WTC11 (cell line): ENCODE measurements at regions not wholly inside any gene's neighbourhood (a gene's known extent, or its start where the extent isn't known, plus 50 kb on each side); places are given as distances from the start of the nearest gene placed in this dataset.
A peak's percentile ranks its signal among the peaks of the same experiment; 100 is the strongest.

Experiments
- ATAC-seq: fragments of 200-7000 bp; cut with Tn5 transposase; 2 replicates; pipeline ENCODE4 v1.10.0; 2021; ENCODE audit warnings: mild to moderate bottlenecking, moderate library complexity
- CTCF ChIA-PET: fragments of 300-600 bp; sonication (Branson Sonifier 250); formaldehyde crosslinking; loops from one replicate; lab custom pipeline; 2021; ENCODE audit warnings: antibody characterized with exemption; lab: Charles Lee
- POLR2A ChIA-PET: fragments of 350-600 bp; sonication (Branson Sonifier 250); formaldehyde crosslinking; loops from one replicate; lab custom pipeline; 2021; ENCODE audit warnings: antibody characterized with exemption; lab: Charles Lee
- DNase-seq: peaks from one replicate; pipeline ENCODE4 v3.0.0; 2021; ENCODE audit warnings: low spot score
- H3K27ac Mint-ChIP-seq: 2 replicates; pipeline ENCODE4 v1.8.0; 2021; ENCODE audit warnings: mixed read lengths
- H3K27me3 Mint-ChIP-seq: 2 replicates; pipeline ENCODE4 v1.8.0; 2021; ENCODE audit warnings: low read depth, mild to moderate bottlenecking, moderate library complexity, mixed read lengths
- H3K36me3 Mint-ChIP-seq: 2 replicates; pipeline ENCODE4 v1.8.0; 2021; ENCODE audit warnings: mixed read lengths
- H3K4me1 Mint-ChIP-seq: 2 replicates; pipeline ENCODE4 v1.8.0; 2022; ENCODE audit warnings: mixed read lengths
- H3K4me3 Mint-ChIP-seq: 2 replicates; pipeline ENCODE4 v1.8.0; 2021; ENCODE audit warnings: mild to moderate bottlenecking, moderate library complexity, mixed read lengths
- H3K9me3 Mint-ChIP-seq: 2 replicates; pipeline ENCODE4 v1.8.0; 2021; ENCODE audit warnings: mixed read lengths
- AR ChIP-seq: fragments of 250-450 bp; sonication (Bioruptor Pico); IDR thresholded peaks from 2 replicates; pipeline ENCODE4 v1.9.0; 2021; ENCODE audit warnings: mild to moderate bottlenecking
- ATF1 ChIP-seq: sonication (generic); formaldehyde crosslinking; IDR thresholded peaks from 2 replicates; pipeline ENCODE4 v1.8.1; 2023; ENCODE audit warnings: mild to moderate bottlenecking, moderate library complexity, missing genetic modification reagents
- ATF2 ChIP-seq: sonication (generic); formaldehyde crosslinking; IDR thresholded peaks from 2 replicates; pipeline ENCODE4 v1.8.1; 2022; ENCODE audit warnings: low read depth, missing genetic modification reagents, borderline replicate concordance
- CREB1 ChIP-seq: sonication (generic); formaldehyde crosslinking; IDR thresholded peaks from 2 replicates; pipeline ENCODE4 v1.8.0; 2023; ENCODE audit warnings: mild to moderate bottlenecking, missing genetic modification reagents
- FOXP1 ChIP-seq: sonication (generic); formaldehyde crosslinking; IDR thresholded peaks from 2 replicates; pipeline ENCODE4 v1.8.0; 2022; ENCODE audit warnings: missing genetic modification reagents, mild to moderate bottlenecking, moderate library complexity, borderline replicate concordance
- GABPB1 ChIP-seq: sonication (generic); formaldehyde crosslinking; IDR thresholded peaks from 2 replicates; pipeline ENCODE4 v1.8.1; 2023; ENCODE audit warnings: mild to moderate bottlenecking, missing genetic modification reagents
- GRHL2 ChIP-seq: fragments of 250-450 bp; sonication (Bioruptor Pico); IDR thresholded peaks from 2 replicates; pipeline ENCODE4 v1.8.0; 2022; ENCODE audit warnings: mild to moderate bottlenecking, moderate library complexity; ENCODE audit not compliant: insufficient replicate concordance, severe bottlenecking
- GTF2I ChIP-seq: fragments of 250-450 bp; sonication (Bioruptor Pico); conservative IDR thresholded peaks from 2 replicates; pipeline ENCODE4 v1.4.0; 2021; ENCODE audit warnings: mild to moderate bottlenecking
- HMGXB4 ChIP-seq: sonication (generic); formaldehyde crosslinking; IDR thresholded peaks from 2 replicates; pipeline ENCODE4 v1.8.1; 2023; ENCODE audit warnings: mild to moderate bottlenecking, moderate library complexity, missing genetic modification reagents
- MXD4 ChIP-seq: fragments of 250-450 bp; sonication (Bioruptor Pico); IDR thresholded peaks from 2 replicates; pipeline ENCODE4 v1.8.0; 2021; ENCODE audit warnings: mild to moderate bottlenecking, moderate library complexity, borderline replicate concordance
- NFYB ChIP-seq: sonication (generic); formaldehyde crosslinking; conservative IDR thresholded peaks from 2 replicates; pipeline ENCODE4 v1.8.0; 2022; ENCODE audit warnings: low read depth, missing genetic modification reagents
- NR1H2 ChIP-seq: sonication (generic); formaldehyde crosslinking; IDR thresholded peaks from 2 replicates; pipeline ENCODE4 v1.9.0; 2021; ENCODE audit warnings: mild to moderate bottlenecking, moderate library complexity, missing genetic modification reagents
- PRRX2 ChIP-seq: fragments of 250-450 bp; sonication (Bioruptor Pico); IDR thresholded peaks from 2 replicates; pipeline ENCODE4 v1.8.0; 2021; ENCODE audit warnings: mild to moderate bottlenecking
- RORB ChIP-seq: fragments of 250-450 bp; sonication (Bioruptor Pico); IDR thresholded peaks from 2 replicates; pipeline ENCODE4 v1.9.0; 2021; ENCODE audit warnings: mild to moderate bottlenecking
- SMAD3 ChIP-seq: sonication (generic); formaldehyde crosslinking; IDR thresholded peaks from 2 replicates; pipeline ENCODE4 v1.8.0; 2022; ENCODE audit warnings: missing genetic modification reagents, mild to moderate bottlenecking, borderline replicate concordance
- TEAD4 ChIP-seq: sonication (generic); formaldehyde crosslinking; IDR thresholded peaks from 2 replicates; pipeline ENCODE4 v1.8.0; 2022; ENCODE audit warnings: mild to moderate bottlenecking, missing genetic modification reagents
- USF1 ChIP-seq: sonication (generic); formaldehyde crosslinking; IDR thresholded peaks from 2 replicates; pipeline ENCODE4 v1.8.0; 2022; ENCODE audit warnings: mild to moderate bottlenecking, missing genetic modification reagents
- ZBTB21 ChIP-seq: sonication (generic); formaldehyde crosslinking; IDR thresholded peaks from 2 replicates; pipeline ENCODE4 v1.8.1; 2023; ENCODE audit warnings: mild to moderate bottlenecking, missing genetic modification reagents, borderline replicate concordance
- ZNF416 ChIP-seq: fragments of 250-450 bp; sonication (Bioruptor Pico); IDR thresholded peaks from 2 replicates; pipeline ENCODE4 v1.9.0; 2021; ENCODE audit warnings: mild to moderate bottlenecking, inconsistent platforms
- ZNF423 ChIP-seq: fragments of 250-450 bp; sonication (Bioruptor Pico); IDR thresholded peaks from 2 replicates; pipeline ENCODE4 v2.1.2; 2022; ENCODE audit warnings: mild to moderate bottlenecking, moderate library complexity
- TF ChIP-seq, protein P1 (sequence below): sonication (generic); formaldehyde crosslinking; IDR thresholded peaks from 2 replicates; pipeline ENCODE4 v1.8.1; 2022; ENCODE audit warnings: low read depth, mild to moderate bottlenecking, moderate library complexity, missing genetic modification reagents, borderline replicate concordance
- TF ChIP-seq, protein P2 (sequence below): sonication (generic); formaldehyde crosslinking; IDR thresholded peaks from 2 replicates; pipeline ENCODE4 v1.8.1; 2023; ENCODE audit warnings: mild to moderate bottlenecking, missing genetic modification reagents, moderate library complexity

GRCh38 chrX:15973946-15974345 lies 119.3 kb upstream of the AP1S2 start (continued):
- TF ChIP-seq, protein P1, sequence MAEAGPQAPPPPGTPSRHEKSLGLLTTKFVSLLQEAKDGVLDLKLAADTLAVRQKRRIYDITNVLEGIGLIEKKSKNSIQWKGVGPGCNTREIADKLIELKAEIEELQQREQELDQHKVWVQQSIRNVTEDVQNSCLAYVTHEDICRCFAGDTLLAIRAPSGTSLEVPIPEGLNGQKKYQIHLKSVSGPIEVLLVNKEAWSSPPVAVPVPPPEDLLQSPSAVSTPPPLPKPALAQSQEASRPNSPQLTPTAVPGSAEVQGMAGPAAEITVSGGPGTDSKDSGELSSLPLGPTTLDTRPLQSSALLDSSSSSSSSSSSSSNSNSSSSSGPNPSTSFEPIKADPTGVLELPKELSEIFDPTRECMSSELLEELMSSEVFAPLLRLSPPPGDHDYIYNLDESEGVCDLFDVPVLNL (CRISPR knock-in tag): no peak
- TF ChIP-seq PRRX2 (CRISPR knock-in tag) (no peak), TEAD4 (no peak), USF1 (CRISPR knock-in tag) (no peak), MXD4 (no peak), NFYB (no peak)

DNA sequence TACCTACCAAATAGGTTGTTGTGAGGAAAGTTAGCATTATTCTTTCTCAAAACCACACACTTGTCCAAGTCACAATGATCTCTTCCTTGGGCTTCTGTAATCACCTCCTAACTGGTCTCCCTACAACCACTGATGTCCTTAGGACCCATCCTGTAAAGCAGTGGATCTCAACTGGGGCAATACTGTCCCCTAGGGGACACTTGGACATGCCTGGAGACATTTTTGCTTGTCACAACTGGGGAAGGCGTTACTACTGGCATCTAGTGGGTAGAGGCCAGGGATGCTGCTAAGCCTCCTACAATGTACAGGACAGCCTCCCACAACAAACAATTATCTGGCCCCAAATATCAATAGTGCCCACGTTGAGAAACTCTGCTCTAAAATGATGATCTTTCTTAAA lies 118.7 kb upstream of the AP1S2 start:
- ATAC-seq (peak; percentile 84), DNase-seq (peak; percentile 24)
- H3K4me3 Mint-ChIP-seq: no peak overlapping the region
- H3K27ac Mint-ChIP-seq: no peak overlapping the region
- no peaks in the 10 kb centered on the region for H3K36me3 Mint-ChIP-seq
- TF ChIP-seq ZNF416 (CRISPR knock-in tag) (no peak), ATF2 (CRISPR knock-in tag) (no peak), SMAD3 (no peak), RORB (CRISPR knock-in tag) (no peak), FOXP1 (no peak), GTF2I (CRISPR knock-in tag) (no peak), ATF1 (no peak), ZNF423 (CRISPR knock-in tag) (no peak), GABPB1 (no peak), AR (no peak), GRHL2 (no peak), ZBTB21 (CRISPR knock-in tag) (no peak), NR1H2 (no peak)
- TF ChIP-seq, protein P2, sequence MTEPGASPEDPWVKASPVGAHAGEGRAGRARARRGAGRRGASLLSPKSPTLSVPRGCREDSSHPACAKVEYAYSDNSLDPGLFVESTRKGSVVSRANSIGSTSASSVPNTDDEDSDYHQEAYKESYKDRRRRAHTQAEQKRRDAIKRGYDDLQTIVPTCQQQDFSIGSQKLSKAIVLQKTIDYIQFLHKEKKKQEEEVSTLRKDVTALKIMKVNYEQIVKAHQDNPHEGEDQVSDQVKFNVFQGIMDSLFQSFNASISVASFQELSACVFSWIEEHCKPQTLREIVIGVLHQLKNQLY: no peak
- H3K4me1 Mint-ChIP-seq: peaks cover 35% of the 10 kb centered on the region
- ChIA-PET POLR2A (no interaction called here), CTCF (no interaction called here)
- H3K27me3 Mint-ChIP-seq: no peaks in the 10 kb centered on the region; the same call in 1 of the 2 replicates
- no peaks in the 10 kb centered on the region for H3K9me3 Mint-ChIP-seq

- peaks cover 27% of the 10 kb centered on the region for H3K4me1 Mint-ChIP-seq
These were observed 117.1 kb upstream of the AP1S2 start for GRCh38 chrX:15971696-15972095.

More at GRCh38 chrX:15971696-15972095, 117.1 kb upstream of the AP1S2 start:
- H3K4me3 Mint-ChIP-seq: no peak overlapping the region
- ChIA-PET POLR2A (interaction anchor here (0.8 kb wide), 1 partner anchor 473 kb away, joined by 3 read pairs; no protein-coding TSS in a partner anchor), CTCF (interaction anchor here (1.9 kb wide), 1 partner anchor 41 kb away, joined by 12 read pairs; no protein-coding TSS in a partner anchor)
- peak overlapping the region; percentile 72; the same call in 1 of the 2 replicates for H3K27ac Mint-ChIP-seq
- TF ChIP-seq AR (no peak), GTF2I (CRISPR knock-in tag) (no peak), HMGXB4 (CRISPR knock-in tag) (no peak), CREB1 (CRISPR knock-in tag) (no peak)
- TF ChIP-seq, all 79 proteins: peak for 0
- ATAC-seq (no peak), DNase-seq (no peak)
- Mint-ChIP-seq H3K36me3 (no peaks in the 10 kb centered on the region), H3K27me3 (no peaks in the 10 kb centered on the region; the same call in 1 of the 2 replicates), H3K9me3 (no peaks in the 10 kb centered on the region)
